HUES6 (cell line): ENCODE measurements at regions not wholly inside any gene's neighbourhood (a gene's known extent, or its start where the extent isn't known, plus 50 kb on each side); places are given as distances from the start of the nearest gene placed in this dataset.

Experiments
- H3K27ac ChIP-seq: 2 replicates; pipeline ENCODE4 v1.7.0; 2013; ENCODE audit warnings: low read depth, mild to moderate bottlenecking, low read length, inconsistent platforms
- H3K27me3 ChIP-seq: 2 replicates; pipeline ENCODE4 v1.6.1; 2013; ENCODE audit warnings: low read length; ENCODE audit not compliant: control insufficient read depth, insufficient read depth
- H3K36me3 ChIP-seq: 2 replicates; pipeline ENCODE4 v1.6.1; 2013; ENCODE audit warnings: low read length; ENCODE audit not compliant: control insufficient read depth, insufficient read depth
- H3K4me1 ChIP-seq: 2 replicates; pipeline ENCODE4 v1.6.1; 2013; ENCODE audit warnings: low read length; ENCODE audit not compliant: control insufficient read depth, insufficient read depth
- H3K4me3 ChIP-seq: 2 replicates; pipeline ENCODE4 v1.5.1; 2013; ENCODE audit warnings: low read depth, low read length
- H3K9ac ChIP-seq: one replicate; pipeline ENCODE4 v1.6.1; 2013; ENCODE audit warnings: mild to moderate bottlenecking, low read length
- H3K9me3 ChIP-seq: 2 replicates; pipeline ENCODE4 v1.6.1; 2013; ENCODE audit warnings: low read depth, low read length; ENCODE audit not compliant: control insufficient read depth, insufficient read depth

GRCh38 chr20:60302875-60303274 is 344.7 kb downstream of the CDH26 start:
- H3K4me3 ChIP-seq, result no peak overlapping the region
- H3K9me3 ChIP-seq, result no peaks in the 10 kb centered on the region
- H3K27me3 ChIP-seq, result peaks cover 6% of the 10 kb centered on the region; the same call in 1 of the 2 replicates
- H3K27ac ChIP-seq, result no peak overlapping the region
- no peaks in the 10 kb centered on the region for H3K36me3 ChIP-seq
- H3K4me1 ChIP-seq, result 0 out of 2 replicates have a peak, but pooled peaks cover 5% of the 10 kb centered on the region
- no peak overlapping the region for H3K9ac ChIP-seq

- Histone ChIP-seq H3K9ac (no peak overlapping the region), H3K27ac (no peak overlapping the region), H3K4me3 (no peak overlapping the region), H3K9me3 (no peaks in the 10 kb centered on the region), H3K27me3 (peaks cover 6% of the 10 kb centered on the region; the same call in 1 of the 2 replicates), H3K36me3 (no peaks in the 10 kb centered on the region), H3K4me1 (0 out of 2 replicates have a peak, but pooled peaks cover 5% of the 10 kb centered on the region)
Measured at GRCh38 chr20:60304026-60304590, 345.9 kb downstream of the CDH26 start.

- Histone ChIP-seq H3K9ac (no peak overlapping the region), H3K4me3 (no peak overlapping the region), H3K4me1 (0 out of 2 replicates have a peak, but pooled peaks cover 5% of the 10 kb centered on the region), H3K27ac (no peak overlapping the region), H3K27me3 (peaks cover 6% of the 10 kb centered on the region; the same call in 1 of the 2 replicates), H3K36me3 (no peaks in the 10 kb centered on the region), H3K9me3 (no peaks in the 10 kb centered on the region)
Measured at GRCh38 chr20:60304931-60305330, 346.7 kb downstream of the CDH26 start.

- Histone ChIP-seq H3K27me3 (peaks cover 6% of the 10 kb centered on the region; the same call in 1 of the 2 replicates), H3K9ac (no peak overlapping the region), H3K36me3 (no peaks in the 10 kb centered on the region)
Measured at GRCh38 chr20:60306105-60306504, 347.9 kb downstream of the CDH26 start.

GRCh38 chr20:60306551-60306950 is 348.3 kb downstream of the CDH26 start:
- no peak overlapping the region for H3K9ac ChIP-seq
- peaks cover 10% of the 10 kb centered on the region; the same call in 1 of the 2 replicates for H3K27me3 ChIP-seq
- no peak overlapping the region for H3K27ac ChIP-seq
- H3K4me3 ChIP-seq, result no peak overlapping the region
- H3K4me1 ChIP-seq, result 0 out of 2 replicates have a peak, but pooled peaks cover 5% of the 10 kb centered on the region
- H3K36me3 ChIP-seq, result no peaks in the 10 kb centered on the region
- no peaks in the 10 kb centered on the region for H3K9me3 ChIP-seq

More at GRCh38 chr20:60306105-60306504, 347.9 kb downstream of the CDH26 start:
- no peaks in the 10 kb centered on the region for H3K9me3 ChIP-seq
- no peak overlapping the region for H3K27ac ChIP-seq
- 0 out of 2 replicates have a peak, but pooled peaks cover 5% of the 10 kb centered on the region for H3K4me1 ChIP-seq
- H3K4me3 ChIP-seq, result no peak overlapping the region

GRCh38 chr20:60310560-60311349 is 352.5 kb downstream of the CDH26 start:
- Histone ChIP-seq H3K4me1 (no peaks in the 10 kb centered on the region), H3K27ac (no peak overlapping the region), H3K9ac (no peak overlapping the region), H3K9me3 (peaks cover 8% of the 10 kb centered on the region; the same call in 1 of the 2 replicates), H3K27me3 (peaks cover 4% of the 10 kb centered on the region; the same call in 1 of the 2 replicates), H3K4me3 (no peak overlapping the region), H3K36me3 (no peaks in the 10 kb centered on the region)

- no peak overlapping the region for H3K27ac ChIP-seq
- peaks cover 8% of the 10 kb centered on the region; the same call in 1 of the 2 replicates for H3K9me3 ChIP-seq
- H3K27me3 ChIP-seq, result peaks cover 4% of the 10 kb centered on the region; the same call in 1 of the 2 replicates
- no peaks in the 10 kb centered on the region for H3K36me3 ChIP-seq
- H3K4me3 ChIP-seq, result no peak overlapping the region
- H3K9ac ChIP-seq, result no peak overlapping the region
- H3K4me1 ChIP-seq, result no peaks in the 10 kb centered on the region
Measured at GRCh38 chr20:60313191-60313590, 355.0 kb downstream of the CDH26 start.

- Histone ChIP-seq H3K27me3 (0 out of 2 replicates have a peak, but pooled peaks cover 4% of the 10 kb centered on the region), H3K9ac (no peak overlapping the region), H3K4me1 (no peaks in the 10 kb centered on the region), H3K36me3 (no peaks in the 10 kb centered on the region), H3K27ac (no peak overlapping the region), H3K9me3 (peaks cover 8% of the 10 kb centered on the region; the same call in 1 of the 2 replicates), H3K4me3 (no peak overlapping the region)
Measured at GRCh38 chr20:60313614-60314013, 355.4 kb downstream of the CDH26 start.

- Histone ChIP-seq H3K4me1 (no peaks in the 10 kb centered on the region), H3K9me3 (peaks cover 8% of the 10 kb centered on the region; the same call in 1 of the 2 replicates), H3K27me3 (0 out of 2 replicates have a peak, but pooled peaks cover 4% of the 10 kb centered on the region), H3K36me3 (no peaks in the 10 kb centered on the region), H3K9ac (no peak overlapping the region), H3K27ac (no peak overlapping the region), H3K4me3 (no peak overlapping the region)
Measured at GRCh38 chr20:60314727-60315126, 356.5 kb downstream of the CDH26 start.

- Histone ChIP-seq H3K4me1 (no peaks in the 10 kb centered on the region), H3K27ac (no peak overlapping the region), H3K9ac (no peak overlapping the region), H3K27me3 (no peaks in the 10 kb centered on the region), H3K9me3 (peaks cover 8% of the 10 kb centered on the region; the same call in 1 of the 2 replicates), H3K36me3 (no peaks in the 10 kb centered on the region), H3K4me3 (no peak overlapping the region)
Measured at GRCh38 chr20:60316476-60317158, 358.4 kb downstream of the CDH26 start.
